D721Med (cell line): ENCODE measurements at regions not wholly inside any gene's neighbourhood (a gene's known extent, or its start where the extent isn't known, plus 50 kb on each side); places are given as distances from the start of the nearest gene placed in this dataset.
A peak's percentile ranks its signal among the peaks of the same experiment; 100 is the strongest.

ENCODE experiments used
- DNase-seq: peaks from one replicate; pipeline ENCODE4 v3.0.0; 2011; ENCODE audit warnings: low spot score; ENCODE audit not compliant: insufficient read length
- FAIRE-seq: peaks from 2 replicates; lab custom pipeline; 2011; peaks lifted over from hg19 to GRCh38; lab: Jason Lieb, UNC
- CTCF ChIP-seq: IDR thresholded peaks from 2 replicates; pipeline ENCODE4 v1.5.1; 2012; ENCODE audit warnings: mild to moderate bottlenecking, control low read depth; ENCODE audit not compliant: insufficient read depth; ENCODE audit errors: missing control alignments

- FAIRE-seq: no peak
- no peak for TF ChIP-seq CTCF
- DNase-seq: peak; percentile 54
These were observed 94.6 kb downstream of the ZNF608 start for GRCh38 chr5:124651663-124652513.

GRCh38 chr5:124650951-124651662 lies 95.3 kb downstream of the ZNF608 start:
- TF ChIP-seq CTCF: no peak

GRCh38 chr5:124650147-124650561 lies 96.3 kb downstream of the ZNF608 start:
- no peak for TF ChIP-seq CTCF
- DNase-seq: no peak
- FAIRE-seq: no peak

More at GRCh38 chr5:124650951-124651662, 95.3 kb downstream of the ZNF608 start:
- DNase-seq (no peak), FAIRE-seq (no peak)

- FAIRE-seq: no peak
- DNase-seq: no peak
- no peak for TF ChIP-seq CTCF
These were observed 96.8 kb downstream of the ZNF608 start for GRCh38 chr5:124649491-124650146.

GRCh38 chr5:124648902-124649467 lies 97.5 kb downstream of the ZNF608 start:
- DNase-seq (no peak), FAIRE-seq (no peak)
- TF ChIP-seq CTCF: no peak

GRCh38 chr5:124647352-124647751 lies 99.1 kb downstream of the ZNF608 start:
- FAIRE-seq: no peak
- no peak for TF ChIP-seq CTCF
- no peak for DNase-seq
